GM23338 (cell line): ENCODE measurements at regions not wholly inside any gene's neighbourhood (a gene's known extent, or its start where the extent isn't known, plus 50 kb on each side); places are given as distances from the start of the nearest gene placed in this dataset.

Experiments
- ATAC-seq: fragments of 200-7000 bp; cut with Tn5 transposase; 3 replicates; pipeline ENCODE4 v1.9.1; 2020
- DNase-seq: peaks from one replicate; pipeline ENCODE4 v3.0.0-alpha.2; 2015; ENCODE audit warnings: low spot score
- H2AFZ ChIP-seq: fragments of 200-600 bp; sonication (generic); 2 replicates; pipeline ENCODE4 v1.8.0; 2016; ENCODE audit warnings: antibody characterized with exemption, mild to moderate bottlenecking, moderate library complexity
- H3F3A ChIP-seq: fragments of 200-600 bp; sonication (generic); replicated peaks from 2 replicates; pipeline ENCODE4 v1.8.0; 2017; ENCODE audit warnings: antibody characterized with exemption, mixed run types, low read depth
- H3K27ac ChIP-seq: fragments of 200-600 bp; sonication (generic); 2 replicates; pipeline ENCODE4 v1.6.1; 2016; ENCODE audit warnings: low read depth
- H3K27me3 ChIP-seq: fragments of 200-600 bp; sonication (generic); 2 replicates; pipeline ENCODE4 v1.8.0; 2016; ENCODE audit warnings: mild to moderate bottlenecking, mixed run types, moderate library complexity; ENCODE audit not compliant: insufficient read depth
- H3K36me3 ChIP-seq: fragments of 200-600 bp; sonication (generic); 2 replicates; pipeline ENCODE4 v1.8.0; 2016; ENCODE audit warnings: mild to moderate bottlenecking; ENCODE audit not compliant: insufficient read depth
- H3K4me1 ChIP-seq: fragments of 200-600 bp; sonication (generic); 2 replicates; pipeline ENCODE4 v1.8.0; 2016; ENCODE audit warnings: mild to moderate bottlenecking, moderate library complexity; ENCODE audit not compliant: insufficient read depth
- H3K4me2 ChIP-seq: fragments of 200-600 bp; sonication (generic); 2 replicates; pipeline ENCODE4 v1.7.1; 2017; ENCODE audit warnings: mixed run types
- H3K4me3 ChIP-seq: fragments of 200-600 bp; sonication (generic); 2 replicates; pipeline ENCODE4 v1.6.1; 2016; ENCODE audit warnings: mixed run types
- H3K79me2 ChIP-seq: fragments of 200-600 bp; sonication (generic); replicated peaks from 2 replicates; pipeline ENCODE4 v1.8.0; 2017; ENCODE audit warnings: mild to moderate bottlenecking; ENCODE audit not compliant: insufficient read depth
- H3K9me2 ChIP-seq: fragments of 200-600 bp; sonication (generic); 2 replicates; pipeline ENCODE4 v1.8.0; 2017; ENCODE audit not compliant: insufficient read depth
- H4K20me1 ChIP-seq: fragments of 200-600 bp; sonication (generic); replicated peaks from 2 replicates; pipeline ENCODE4 v1.8.0; 2017; ENCODE audit warnings: mild to moderate bottlenecking; ENCODE audit not compliant: insufficient read depth
- H3K27ac Mint-ChIP-seq: 2 replicates; pipeline ENCODE4 v1.8.0; 2020; ENCODE audit warnings: inconsistent platforms, mild to moderate bottlenecking, moderate library complexity, mixed read lengths
- H3K27me3 Mint-ChIP-seq: 3 replicates; pipeline ENCODE4 v1.8.0; 2022; ENCODE audit warnings: low read depth, mild to moderate bottlenecking, moderate library complexity, mixed read lengths, inconsistent platforms; ENCODE audit not compliant: insufficient read depth, poor library complexity
- H3K36me3 Mint-ChIP-seq: 3 replicates; pipeline ENCODE4 v1.8.0; 2021; ENCODE audit warnings: low read depth, mild to moderate bottlenecking, inconsistent platforms, moderate library complexity, mixed read lengths
- H3K4me1 Mint-ChIP-seq: 3 replicates; pipeline ENCODE4 v1.8.0; 2020; ENCODE audit warnings: mild to moderate bottlenecking, inconsistent platforms, mixed read lengths
- H3K4me3 Mint-ChIP-seq: 3 replicates; pipeline ENCODE4 v1.8.0; 2021; ENCODE audit warnings: moderate library complexity, mild to moderate bottlenecking, inconsistent platforms, mixed read lengths
- H3K9me3 Mint-ChIP-seq: 3 replicates; pipeline ENCODE4 v1.8.0; 2020; ENCODE audit warnings: moderate library complexity, mild to moderate bottlenecking, inconsistent platforms, mixed read lengths
- CREB1 ChIP-seq: fragments of 250-450 bp; sonication (Bioruptor Pico); IDR thresholded peaks from 2 replicates; pipeline ENCODE4 v1.5.0; 2020; ENCODE audit warnings: low read depth, mild to moderate bottlenecking, moderate library complexity
- CTCF ChIP-seq, 2 experiments: fragments of 200-600 bp in 1 of 2; sonication (generic) in 1 of 2; conservative IDR thresholded peaks; 2 replicates each; pipeline versions ENCODE4 v1.5.1 to v1.6.1; 2016 to 2017; ENCODE audit warnings: antibody characterized with exemption in 2 of 2, low read depth in 2 of 2, mild to moderate bottlenecking in 2 of 2, moderate library complexity in 1 of 2
- ETS1 ChIP-seq: IDR thresholded peaks from 2 replicates; pipeline ENCODE4 v1.6.1; 2016; ENCODE audit warnings: antibody characterized with exemption
- EZH2 ChIP-seq: fragments of 200-600 bp; sonication (generic); IDR thresholded peaks from one replicate; pipeline ENCODE4 v1.8.0; 2017; ENCODE audit warnings: antibody characterized with exemption, mild to moderate bottlenecking, low read depth; ENCODE audit not compliant: unreplicated experiment
- EZH2phosphoT487 ChIP-seq: fragments of 200-600 bp; sonication (generic); IDR thresholded peaks from one replicate; pipeline ENCODE4 v1.8.1; 2018; ENCODE audit warnings: antibody characterized with exemption; ENCODE audit not compliant: unreplicated experiment
- JUNB ChIP-seq: IDR thresholded peaks from one replicate; pipeline ENCODE4 v1.6.1; 2016; ENCODE audit warnings: antibody characterized with exemption; ENCODE audit not compliant: unreplicated experiment
- NANOG ChIP-seq: IDR thresholded peaks from 2 replicates; pipeline ENCODE4 v1.6.1; 2016; ENCODE audit warnings: antibody characterized with exemption, borderline replicate concordance
- POLR2AphosphoS5 ChIP-seq: IDR thresholded peaks from 2 replicates; pipeline ENCODE4 v1.6.1; 2016; ENCODE audit warnings: antibody characterized with exemption, low read depth
- REST ChIP-seq: IDR thresholded peaks from one replicate; pipeline ENCODE4 v1.6.1; 2018; ENCODE audit warnings: antibody characterized with exemption; ENCODE audit not compliant: unreplicated experiment
- STAT1 ChIP-seq: IDR thresholded peaks from one replicate; pipeline ENCODE4 v1.6.1; 2016; ENCODE audit warnings: antibody characterized with exemption; ENCODE audit not compliant: unreplicated experiment
- ZNF114 ChIP-seq: fragments of 250-450 bp; sonication (Bioruptor Pico); IDR thresholded peaks from 2 replicates; pipeline ENCODE4 v1.5.0; 2020; ENCODE audit warnings: mild to moderate bottlenecking, moderate library complexity
- ZNF331 ChIP-seq: fragments of 250-450 bp; sonication (Bioruptor Pico); IDR thresholded peaks from 2 replicates; pipeline ENCODE4 v1.5.0; 2020; ENCODE audit warnings: low read depth, mild to moderate bottlenecking, moderate library complexity
- ZNF462 ChIP-seq: fragments of 250-450 bp; sonication (Bioruptor Pico); IDR thresholded peaks from 2 replicates; pipeline ENCODE4 v1.5.0; 2020; ENCODE audit warnings: mild to moderate bottlenecking, moderate library complexity

- Histone ChIP-seq H2AFZ (peak overlapping the region; percentile 8; the same call in 1 of the 2 replicates), H4K20me1 (no peaks in the 10 kb centered on the region), H3K27me3 (no peaks in the 10 kb centered on the region), H3K27ac (no peak overlapping the region), H3K9me2 (no peaks in the 10 kb centered on the region), H3K79me2 (no peaks in the 10 kb centered on the region), H3K36me3 (no peaks in the 10 kb centered on the region), H3K4me1 (peaks cover 11% of the 10 kb centered on the region; the same call in 1 of the 2 replicates), H3K4me2 (no peak overlapping the region), H3K4me3 (no peak overlapping the region), H3F3A (no peaks in the 10 kb centered on the region)
- Mint-ChIP-seq H3K36me3 (no peaks in the 10 kb centered on the region), H3K4me3 (no peak overlapping the region), H3K4me1 (peaks cover 3% of the 10 kb centered on the region; the same call in 2 of the 3 replicates), H3K27me3 (no peaks in the 10 kb centered on the region), H3K27ac (no peak overlapping the region), H3K9me3 (no peaks in the 10 kb centered on the region)
- TF ChIP-seq ZNF114 (CRISPR knock-in tag) (no peak), ZNF331 (no peak), NANOG (no peak), REST (no peak), EZH2phosphoT487 (no peak), ETS1 (no peak), JUNB (no peak), POLR2AphosphoS5 (no peak), CREB1 (CRISPR knock-in tag) (no peak), CTCF (conservative IDR thresholded peaks at IDR 0.05; ENCODE audit: low read depth in 2 of 2) (no peak), STAT1 (no peak), ZNF462 (CRISPR knock-in tag) (no peak), EZH2 (no peak)
- DNase-seq (no peak), ATAC-seq (no peak)
Observed at GRCh38 chr6:81894306-81894705, 141.8 kb upstream of the TENT5A start.
